ENCODE measurements at regions not wholly inside any gene's neighbourhood (a gene's known extent, or its start where the extent isn't known, plus 50 kb on each side); places are given as distances from the start of the nearest gene placed in this dataset.

GRCh38 chr16:35691057-35691456, 2231.6 kb downstream of the TP53TG3F start:
- no peak for TF ChIP-seq CTCF (IDR thresholded peaks at IDR 0.05)
- Mint-ChIP-seq H3K4me1 (ENCODE audit: unreplicated experiment) (no peaks in the 10 kb centered on the region), H3K9me3 (ENCODE audit: unreplicated experiment) (peaks cover 88% of the 10 kb centered on the region), H3K27ac (ENCODE audit: unreplicated experiment) (no peak overlapping the region), H3K36me3 (ENCODE audit: unreplicated experiment) (no peaks in the 10 kb centered on the region), H3K27me3 (ENCODE audit: unreplicated experiment) (no peaks in the 10 kb centered on the region), H3K4me3 (ENCODE audit: unreplicated experiment) (no peak overlapping the region)
- peak; percentile 27 for DNase-seq (ENCODE audit: extremely low spot score, unreplicated experiment)

- TF ChIP-seq CTCF (IDR thresholded peaks at IDR 0.05) = no peak
- Mint-ChIP-seq H3K27ac (ENCODE audit: unreplicated experiment) (no peak overlapping the region), H3K4me1 (ENCODE audit: unreplicated experiment) (no peaks in the 10 kb centered on the region), H3K36me3 (ENCODE audit: unreplicated experiment) (no peaks in the 10 kb centered on the region), H3K9me3 (ENCODE audit: unreplicated experiment) (peaks cover 85% of the 10 kb centered on the region), H3K27me3 (ENCODE audit: unreplicated experiment) (no peaks in the 10 kb centered on the region), H3K4me3 (ENCODE audit: unreplicated experiment) (no peak overlapping the region)
- DNase-seq (ENCODE audit: extremely low spot score, unreplicated experiment) = peak; percentile 49
Observed at GRCh38 chr16:35692824-35693223, 2233.4 kb downstream of the TP53TG3F start.

GRCh38 chr16:35706901-35707300, 2247.5 kb downstream of the TP53TG3F start:
- DNase-seq (ENCODE audit: extremely low spot score, unreplicated experiment) = no peak
- Mint-ChIP-seq H3K4me3 (ENCODE audit: unreplicated experiment) (no peak overlapping the region), H3K4me1 (ENCODE audit: unreplicated experiment) (no peaks in the 10 kb centered on the region), H3K27ac (ENCODE audit: unreplicated experiment) (no peak overlapping the region), H3K9me3 (ENCODE audit: unreplicated experiment) (peaks cover 39% of the 10 kb centered on the region), H3K27me3 (ENCODE audit: unreplicated experiment) (no peaks in the 10 kb centered on the region), H3K36me3 (ENCODE audit: unreplicated experiment) (no peaks in the 10 kb centered on the region)
- TF ChIP-seq CTCF (IDR thresholded peaks at IDR 0.05) = no peak

- Mint-ChIP-seq H3K4me3 (ENCODE audit: unreplicated experiment) (no peak overlapping the region), H3K9me3 (ENCODE audit: unreplicated experiment) (peaks cover 50% of the 10 kb centered on the region), H3K36me3 (ENCODE audit: unreplicated experiment) (no peaks in the 10 kb centered on the region), H3K27me3 (ENCODE audit: unreplicated experiment) (no peaks in the 10 kb centered on the region), H3K4me1 (ENCODE audit: unreplicated experiment) (no peaks in the 10 kb centered on the region), H3K27ac (ENCODE audit: unreplicated experiment) (no peak overlapping the region)
- peak; percentile 36 for DNase-seq (ENCODE audit: extremely low spot score, unreplicated experiment)
- no peak for TF ChIP-seq CTCF (IDR thresholded peaks at IDR 0.05)
Observed at GRCh38 chr16:35711435-35711834, 2252.0 kb downstream of the TP53TG3F start.

GRCh38 chr16:35711958-35712357, 2252.5 kb downstream of the TP53TG3F start:
- DNase-seq (ENCODE audit: extremely low spot score, unreplicated experiment) = peak; percentile 23
- Mint-ChIP-seq H3K9me3 (ENCODE audit: unreplicated experiment) (peaks cover 50% of the 10 kb centered on the region), H3K4me3 (ENCODE audit: unreplicated experiment) (no peak overlapping the region), H3K4me1 (ENCODE audit: unreplicated experiment) (no peaks in the 10 kb centered on the region), H3K36me3 (ENCODE audit: unreplicated experiment) (no peaks in the 10 kb centered on the region), H3K27me3 (ENCODE audit: unreplicated experiment) (no peaks in the 10 kb centered on the region), H3K27ac (ENCODE audit: unreplicated experiment) (no peak overlapping the region)
- no peak for TF ChIP-seq CTCF (IDR thresholded peaks at IDR 0.05)

Measured in osteocyte (in vitro differentiated cells).